HG03575 (cell line): ENCODE measurements at regions not wholly inside any gene's neighbourhood (a gene's known extent, or its start where the extent isn't known, plus 50 kb on each side); places are given as distances from the start of the nearest gene placed in this dataset.
"Not testable (repeated sequence)": the region's sequence is repeated elsewhere in the genome, so short reads cannot be mapped to it uniquely, and the experiment has no call there.

Experiments
- ATAC-seq: cut with Tn5 transposase; IDR thresholded peaks from one replicate; pipeline ENCODE4 v1.9.1; 2021; ENCODE audit not compliant: unreplicated experiment, insufficient number of reproducible peaks, low FRiP score; ENCODE audit errors: extremely low read depth

- no peak for ATAC-seq
These were observed 95.7 kb upstream of the OTUD4 start for GRCh38 chr4:145276050-145276449.

- ATAC-seq = no peak
These were observed 90.8 kb upstream of the OTUD4 start for GRCh38 chr4:145271194-145271593.

GRCh38 chr4:145266881-145267280 is 86.5 kb upstream of the OTUD4 start:
- ATAC-seq = no peak

GRCh38 chr4:145260091-145260490 is 79.7 kb upstream of the OTUD4 start:
- ATAC-seq = no peak

- ATAC-seq = not testable (repeated sequence)
These were observed 74.9 kb upstream of the OTUD4 start for GRCh38 chr4:145255311-145255710.

- no peak for ATAC-seq
These were observed 71.8 kb upstream of the OTUD4 start for GRCh38 chr4:145252190-145252589.

GRCh38 chr4:145251391-145251790 is 71.0 kb upstream of the OTUD4 start:
- no peak for ATAC-seq

- no peak for ATAC-seq
These were observed 68.6 kb upstream of the OTUD4 start for GRCh38 chr4:145248971-145249370.

GRCh38 chr4:145248502-145248901 is 68.1 kb upstream of the OTUD4 start:
- ATAC-seq = no peak

- peak; percentile 96 for ATAC-seq
These were observed 53.8 kb upstream of the OTUD4 start for GRCh38 chr4:145234091-145234706.

GRCh38 chr4:145231906-145232700 is 51.7 kb upstream of the OTUD4 start:
- no peak for ATAC-seq

GRCh38 chr4:145230726-145231125 is 50.3 kb upstream of the OTUD4 start:
- no peak for ATAC-seq
